Spleen (tissue), 7 donors: ENCODE measurements at regions not wholly inside any gene's neighbourhood (a gene's known extent, or its start where the extent isn't known, plus 50 kb on each side); places are given as distances from the start of the nearest gene placed in this dataset.

Source experiments
- POLR2A ChIP-seq, 3 donors: fragments of 450-650 bp; IDR thresholded peaks; one replicate each; pipeline ENCODE4 v1.5.1; 2017; ENCODE audit warnings: antibody characterized with exemption in 3 of 3, mild to moderate bottlenecking in 1 of 3
- POLR2AphosphoS5 ChIP-seq, 3 donors: sonication (generic); formaldehyde crosslinking; IDR thresholded peaks; one replicate each; pipeline ENCODE4 v1.5.1; 2017; ENCODE audit warnings: antibody characterized with exemption in 3 of 3
- TF ChIP-seq, protein P1 (sequence below), 11 experiments: fragments of 200-600 bp in 7 of 11; fragments of 450-650 bp in 4 of 11; sonication (generic) in 4 of 11; IDR thresholded peaks in 8 of 11; conservative IDR thresholded peaks in 3 of 11; 1 replicate in 7 of 11; 2 replicates in 4 of 11; pipeline versions ENCODE4 v1.4.0 to v1.8.0; 2016 to 2021; ENCODE audit warnings: antibody characterized with exemption in 11 of 11, inconsistent platforms in 4 of 11, mild to moderate bottlenecking in 1 of 11
- donor health status: DM: no; HTN: no; CAD: no; lungs with moderate emphysema.
- donor health status: DM: no; HTN: no; CAD: no.
- donor health status: DM: no; HTN: no; CAD: no.

DNA sequence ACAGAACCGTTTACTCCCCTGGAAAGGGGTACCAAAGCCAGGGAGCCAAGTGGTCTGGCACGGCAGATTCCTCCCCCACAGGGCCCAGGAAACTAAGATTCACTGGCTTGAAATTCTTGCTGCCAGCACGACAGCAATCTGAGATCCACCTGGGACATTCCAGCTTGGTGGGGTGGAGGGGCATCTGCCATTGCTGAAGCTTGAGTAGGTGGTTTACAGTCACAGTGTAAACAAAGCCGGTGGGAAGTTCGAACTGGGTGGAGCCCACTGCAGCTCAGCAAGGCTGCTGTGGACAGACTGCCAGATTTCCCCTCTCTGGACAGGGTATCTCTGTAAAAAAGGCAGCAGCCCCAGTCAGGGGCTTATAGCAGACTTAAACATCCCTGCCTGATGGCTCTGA is 901.7 kb upstream of the LRRTM1 start:
- TF ChIP-seq, protein P1, sequence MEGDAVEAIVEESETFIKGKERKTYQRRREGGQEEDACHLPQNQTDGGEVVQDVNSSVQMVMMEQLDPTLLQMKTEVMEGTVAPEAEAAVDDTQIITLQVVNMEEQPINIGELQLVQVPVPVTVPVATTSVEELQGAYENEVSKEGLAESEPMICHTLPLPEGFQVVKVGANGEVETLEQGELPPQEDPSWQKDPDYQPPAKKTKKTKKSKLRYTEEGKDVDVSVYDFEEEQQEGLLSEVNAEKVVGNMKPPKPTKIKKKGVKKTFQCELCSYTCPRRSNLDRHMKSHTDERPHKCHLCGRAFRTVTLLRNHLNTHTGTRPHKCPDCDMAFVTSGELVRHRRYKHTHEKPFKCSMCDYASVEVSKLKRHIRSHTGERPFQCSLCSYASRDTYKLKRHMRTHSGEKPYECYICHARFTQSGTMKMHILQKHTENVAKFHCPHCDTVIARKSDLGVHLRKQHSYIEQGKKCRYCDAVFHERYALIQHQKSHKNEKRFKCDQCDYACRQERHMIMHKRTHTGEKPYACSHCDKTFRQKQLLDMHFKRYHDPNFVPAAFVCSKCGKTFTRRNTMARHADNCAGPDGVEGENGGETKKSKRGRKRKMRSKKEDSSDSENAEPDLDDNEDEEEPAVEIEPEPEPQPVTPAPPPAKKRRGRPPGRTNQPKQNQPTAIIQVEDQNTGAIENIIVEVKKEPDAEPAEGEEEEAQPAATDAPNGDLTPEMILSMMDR (IDR thresholded peaks at IDR 0.05 in 8 of 11, conservative IDR thresholded peaks at IDR 0.05 in 3 of 11) = no peak
- TF ChIP-seq POLR2AphosphoS5 (IDR thresholded peaks at IDR 0.05) (no peak), POLR2A (IDR thresholded peaks at IDR 0.05) (no peak)
